Mucosa of rectum (tissue), 2 donors: ENCODE measurements at regions not wholly inside any gene's neighbourhood (a gene's known extent, or its start where the extent isn't known, plus 50 kb on each side); places are given as distances from the start of the nearest gene placed in this dataset.
"Not testable (repeated sequence)": the region's sequence is repeated elsewhere in the genome, so short reads cannot be mapped to it uniquely, and the experiment has no call there.

Experiments used
- H3K27ac ChIP-seq, 2 donors: one replicate each; pipeline ENCODE4 v1.7.0; 2013; ENCODE audit warnings: inconsistent platforms in 2 of 2, low read depth in 2 of 2, low read length in 2 of 2
- H3K27me3 ChIP-seq, 2 donors: one replicate each; pipeline ENCODE4 v1.7.0; 2013; ENCODE audit warnings: low read length in 2 of 2; ENCODE audit not compliant: control insufficient read depth in 2 of 2, insufficient read depth in 2 of 2
- H3K36me3 ChIP-seq, 2 donors: one replicate each; pipeline ENCODE4 v1.7.0; 2013; ENCODE audit warnings: low read length in 2 of 2; ENCODE audit not compliant: control insufficient read depth in 2 of 2, insufficient read depth in 2 of 2
- H3K4me1 ChIP-seq, 2 donors: one replicate each; pipeline ENCODE4 v1.7.0; 2013; ENCODE audit warnings: low read length in 2 of 2, mild to moderate bottlenecking in 1 of 2; ENCODE audit not compliant: control insufficient read depth in 2 of 2, insufficient read depth in 2 of 2
- H3K4me3 ChIP-seq, 2 donors: one replicate each; pipeline ENCODE4 v1.7.0; 2013; ENCODE audit warnings: low read length in 2 of 2
- H3K9ac ChIP-seq, 2 donors: one replicate each; pipeline ENCODE4 v1.7.0; 2013; ENCODE audit warnings: low read length in 2 of 2, low read depth in 1 of 2, mild to moderate bottlenecking in 1 of 2
- H3K9me3 ChIP-seq, 2 donors: one replicate each; pipeline ENCODE4 v1.7.0; 2013; ENCODE audit warnings: low read length in 2 of 2; ENCODE audit not compliant: control insufficient read depth in 2 of 2
- donor health status: healthy.
- donor health status: Normal muscosa, but diverticular disease.

GRCh38 chr7:149666360-149666945 lies 106.9 kb downstream of the ZNF467 start:
- Histone ChIP-seq H3K4me1 (no peaks in the 10 kb centered on the region), H3K9ac (no peak overlapping the region), H3K4me3 (no peak overlapping the region), H3K27ac (no peak overlapping the region), H3K27me3 (peaks cover 0 to 3% of the 10 kb centered on the region in 2 donors), H3K9me3 (no peaks in the 10 kb centered on the region), H3K36me3 (no peaks in the 10 kb centered on the region)

- not testable (repeated sequence) for H3K36me3 ChIP-seq, H3K27me3 ChIP-seq, H3K9me3 ChIP-seq
Measured at GRCh38 chr7:149665618-149666017, 107.8 kb downstream of the ZNF467 start.

GRCh38 chr7:149664666-149665065 lies 108.7 kb downstream of the ZNF467 start:
- H3K9ac ChIP-seq = no peak overlapping the region
- no peaks in the 10 kb centered on the region for H3K4me1 ChIP-seq
- no peaks in the 10 kb centered on the region for H3K36me3 ChIP-seq
- H3K27ac ChIP-seq = no peak overlapping the region
- H3K4me3 ChIP-seq = no peak overlapping the region
- H3K27me3 ChIP-seq = peaks cover 0 to 3% of the 10 kb centered on the region in 2 donors
- H3K9me3 ChIP-seq = no peaks in the 10 kb centered on the region

More at GRCh38 chr7:149665618-149666017, 107.8 kb downstream of the ZNF467 start:
- not testable (repeated sequence) for H3K4me3 ChIP-seq, H3K27ac ChIP-seq, H3K9ac ChIP-seq, H3K4me1 ChIP-seq

GRCh38 chr7:149664176-149664575 lies 109.2 kb downstream of the ZNF467 start:
- H3K9ac ChIP-seq = no peak overlapping the region
- peaks cover 0 to 3% of the 10 kb centered on the region in 2 donors for H3K27me3 ChIP-seq
- no peaks in the 10 kb centered on the region for H3K9me3 ChIP-seq
- no peak overlapping the region for H3K4me3 ChIP-seq
- H3K36me3 ChIP-seq = no peaks in the 10 kb centered on the region
- H3K27ac ChIP-seq = no peak overlapping the region
- H3K4me1 ChIP-seq = no peaks in the 10 kb centered on the region

- peaks cover 0 to 3% of the 10 kb centered on the region in 2 donors for H3K27me3 ChIP-seq
- no peak overlapping the region for H3K27ac ChIP-seq
- no peaks in the 10 kb centered on the region for H3K9me3 ChIP-seq
Measured at GRCh38 chr7:149662591-149663095, 110.7 kb downstream of the ZNF467 start.

GRCh38 chr7:149655784-149656183 lies 117.6 kb downstream of the ZNF467 start:
- no peaks in the 10 kb centered on the region for H3K27me3 ChIP-seq
- H3K4me3 ChIP-seq = no peak overlapping the region
- no peak overlapping the region for H3K27ac ChIP-seq
- no peaks in the 10 kb centered on the region for H3K4me1 ChIP-seq
- H3K36me3 ChIP-seq = no peaks in the 10 kb centered on the region
- no peaks in the 10 kb centered on the region for H3K9me3 ChIP-seq
- H3K9ac ChIP-seq = no peak overlapping the region

More at GRCh38 chr7:149662591-149663095, 110.7 kb downstream of the ZNF467 start:
- no peak overlapping the region for H3K9ac ChIP-seq
- H3K36me3 ChIP-seq = no peaks in the 10 kb centered on the region
- no peak overlapping the region for H3K4me3 ChIP-seq
- no peaks in the 10 kb centered on the region for H3K4me1 ChIP-seq

GRCh38 chr7:149654588-149654987 lies 118.8 kb downstream of the ZNF467 start:
- H3K9ac ChIP-seq = no peak overlapping the region

GRCh38 chr7:149650190-149650589 lies 123.2 kb downstream of the ZNF467 start:
- not testable (repeated sequence) for H3K27me3 ChIP-seq, H3K9ac ChIP-seq, H3K4me1 ChIP-seq, H3K4me3 ChIP-seq, H3K9me3 ChIP-seq, H3K27ac ChIP-seq, H3K36me3 ChIP-seq

More at GRCh38 chr7:149654588-149654987, 118.8 kb downstream of the ZNF467 start:
- Histone ChIP-seq H3K4me3 (no peak overlapping the region), H3K27ac (no peak overlapping the region), H3K27me3 (no peaks in the 10 kb centered on the region), H3K9me3 (no peaks in the 10 kb centered on the region), H3K36me3 (no peaks in the 10 kb centered on the region), H3K4me1 (no peaks in the 10 kb centered on the region)

GRCh38 chr7:149644754-149645153 lies 128.6 kb downstream of the ZNF467 start:
- Histone ChIP-seq H3K27me3 (no peaks in the 10 kb centered on the region), H3K9me3 (no peaks in the 10 kb centered on the region), H3K27ac (no peak overlapping the region), H3K9ac (no peak overlapping the region), H3K36me3 (no peaks in the 10 kb centered on the region), H3K4me1 (no peaks in the 10 kb centered on the region), H3K4me3 (no peak overlapping the region)

GRCh38 chr7:149642589-149642988 lies 130.8 kb downstream of the ZNF467 start:
- no peaks in the 10 kb centered on the region for H3K36me3 ChIP-seq
- H3K4me3 ChIP-seq = no peak overlapping the region
- no peaks in the 10 kb centered on the region for H3K9me3 ChIP-seq
- no peak overlapping the region for H3K9ac ChIP-seq
- no peak overlapping the region for H3K27ac ChIP-seq
- H3K27me3 ChIP-seq = peaks cover 0 to 4% of the 10 kb centered on the region in 2 donors
- no peaks in the 10 kb centered on the region for H3K4me1 ChIP-seq
